Lower leg skin (tissue), 3 donors: ENCODE measurements at regions not wholly inside any gene's neighbourhood (a gene's known extent, or its start where the extent isn't known, plus 50 kb on each side); places are given as distances from the start of the nearest gene placed in this dataset.

Source experiments
- POLR2A ChIP-seq, 2 donors: fragments of 450-650 bp; IDR thresholded peaks; one replicate each; pipeline ENCODE4 v1.6.1; 2016 to 2017; ENCODE audit warnings: antibody characterized with exemption in 2 of 2, mild to moderate bottlenecking in 1 of 2, moderate library complexity in 1 of 2
- TF ChIP-seq, protein P1 (sequence below), 3 donors: fragments of 450-650 bp; IDR thresholded peaks; one replicate each; pipeline ENCODE4 v1.5.1; 2016; ENCODE audit warnings: antibody characterized with exemption in 3 of 3, mild to moderate bottlenecking in 3 of 3, moderate library complexity in 2 of 3

GRCh38 chr9:11352612-11353011 is 739.8 kb upstream of the PTPRD start:
- TF ChIP-seq, protein P1, sequence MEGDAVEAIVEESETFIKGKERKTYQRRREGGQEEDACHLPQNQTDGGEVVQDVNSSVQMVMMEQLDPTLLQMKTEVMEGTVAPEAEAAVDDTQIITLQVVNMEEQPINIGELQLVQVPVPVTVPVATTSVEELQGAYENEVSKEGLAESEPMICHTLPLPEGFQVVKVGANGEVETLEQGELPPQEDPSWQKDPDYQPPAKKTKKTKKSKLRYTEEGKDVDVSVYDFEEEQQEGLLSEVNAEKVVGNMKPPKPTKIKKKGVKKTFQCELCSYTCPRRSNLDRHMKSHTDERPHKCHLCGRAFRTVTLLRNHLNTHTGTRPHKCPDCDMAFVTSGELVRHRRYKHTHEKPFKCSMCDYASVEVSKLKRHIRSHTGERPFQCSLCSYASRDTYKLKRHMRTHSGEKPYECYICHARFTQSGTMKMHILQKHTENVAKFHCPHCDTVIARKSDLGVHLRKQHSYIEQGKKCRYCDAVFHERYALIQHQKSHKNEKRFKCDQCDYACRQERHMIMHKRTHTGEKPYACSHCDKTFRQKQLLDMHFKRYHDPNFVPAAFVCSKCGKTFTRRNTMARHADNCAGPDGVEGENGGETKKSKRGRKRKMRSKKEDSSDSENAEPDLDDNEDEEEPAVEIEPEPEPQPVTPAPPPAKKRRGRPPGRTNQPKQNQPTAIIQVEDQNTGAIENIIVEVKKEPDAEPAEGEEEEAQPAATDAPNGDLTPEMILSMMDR (IDR thresholded peaks at IDR 0.05): no peak
- no peak for TF ChIP-seq POLR2A (IDR thresholded peaks at IDR 0.05)
